Neural cell (in vitro differentiated cells): ENCODE measurements at regions not wholly inside any gene's neighbourhood (a gene's known extent, or its start where the extent isn't known, plus 50 kb on each side); places are given as distances from the start of the nearest gene placed in this dataset.

Experiments
- EZH2 ChIP-seq: fragments of 200-600, 300-800 bp; shearing (Covaris generic), sonication (generic); IDR thresholded peaks from 2 replicates; pipeline ENCODE4 v1.6.1; 2014; ENCODE audit warnings: antibody characterized with exemption, low read length, borderline replicate concordance, mild to moderate bottlenecking; ENCODE audit not compliant: insufficient read depth, poor library complexity, severe bottlenecking
- TF ChIP-seq, protein P1 (sequence below): fragments of 450-650 bp; IDR thresholded peaks from 2 replicates; pipeline ENCODE4 v1.5.1; 2014; ENCODE audit warnings: antibody characterized with exemption, mild to moderate bottlenecking, moderate library complexity; ENCODE audit not compliant: poor library complexity, severe bottlenecking
- TF ChIP-seq, protein P2 (sequence below): IDR thresholded peaks from 2 replicates; pipeline ENCODE4 v1.6.1; 2012; ENCODE audit warnings: borderline replicate concordance

DNA sequence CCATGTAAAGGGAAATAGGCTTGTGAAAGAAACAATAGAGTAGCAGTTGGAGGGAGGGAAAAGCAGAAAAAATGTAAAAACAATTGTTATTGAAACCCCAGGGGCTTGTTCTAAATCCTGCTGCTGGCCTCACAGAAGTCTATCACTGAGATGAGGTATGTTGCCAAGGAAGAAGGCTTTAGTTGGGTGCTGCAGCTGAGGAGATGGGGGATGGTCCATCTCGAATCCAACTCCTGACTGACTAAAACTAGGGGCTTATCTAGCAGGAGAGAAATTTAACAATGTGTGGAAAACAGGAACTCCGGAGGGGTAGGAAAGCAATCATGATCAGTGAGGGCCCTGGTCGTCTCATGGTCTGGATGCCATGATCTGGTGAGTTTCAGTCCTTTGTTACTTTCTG is 225.0 kb upstream of the EXOC2 start:
- TF ChIP-seq, protein P1, sequence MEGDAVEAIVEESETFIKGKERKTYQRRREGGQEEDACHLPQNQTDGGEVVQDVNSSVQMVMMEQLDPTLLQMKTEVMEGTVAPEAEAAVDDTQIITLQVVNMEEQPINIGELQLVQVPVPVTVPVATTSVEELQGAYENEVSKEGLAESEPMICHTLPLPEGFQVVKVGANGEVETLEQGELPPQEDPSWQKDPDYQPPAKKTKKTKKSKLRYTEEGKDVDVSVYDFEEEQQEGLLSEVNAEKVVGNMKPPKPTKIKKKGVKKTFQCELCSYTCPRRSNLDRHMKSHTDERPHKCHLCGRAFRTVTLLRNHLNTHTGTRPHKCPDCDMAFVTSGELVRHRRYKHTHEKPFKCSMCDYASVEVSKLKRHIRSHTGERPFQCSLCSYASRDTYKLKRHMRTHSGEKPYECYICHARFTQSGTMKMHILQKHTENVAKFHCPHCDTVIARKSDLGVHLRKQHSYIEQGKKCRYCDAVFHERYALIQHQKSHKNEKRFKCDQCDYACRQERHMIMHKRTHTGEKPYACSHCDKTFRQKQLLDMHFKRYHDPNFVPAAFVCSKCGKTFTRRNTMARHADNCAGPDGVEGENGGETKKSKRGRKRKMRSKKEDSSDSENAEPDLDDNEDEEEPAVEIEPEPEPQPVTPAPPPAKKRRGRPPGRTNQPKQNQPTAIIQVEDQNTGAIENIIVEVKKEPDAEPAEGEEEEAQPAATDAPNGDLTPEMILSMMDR = no peak
- TF ChIP-seq, protein P2, sequence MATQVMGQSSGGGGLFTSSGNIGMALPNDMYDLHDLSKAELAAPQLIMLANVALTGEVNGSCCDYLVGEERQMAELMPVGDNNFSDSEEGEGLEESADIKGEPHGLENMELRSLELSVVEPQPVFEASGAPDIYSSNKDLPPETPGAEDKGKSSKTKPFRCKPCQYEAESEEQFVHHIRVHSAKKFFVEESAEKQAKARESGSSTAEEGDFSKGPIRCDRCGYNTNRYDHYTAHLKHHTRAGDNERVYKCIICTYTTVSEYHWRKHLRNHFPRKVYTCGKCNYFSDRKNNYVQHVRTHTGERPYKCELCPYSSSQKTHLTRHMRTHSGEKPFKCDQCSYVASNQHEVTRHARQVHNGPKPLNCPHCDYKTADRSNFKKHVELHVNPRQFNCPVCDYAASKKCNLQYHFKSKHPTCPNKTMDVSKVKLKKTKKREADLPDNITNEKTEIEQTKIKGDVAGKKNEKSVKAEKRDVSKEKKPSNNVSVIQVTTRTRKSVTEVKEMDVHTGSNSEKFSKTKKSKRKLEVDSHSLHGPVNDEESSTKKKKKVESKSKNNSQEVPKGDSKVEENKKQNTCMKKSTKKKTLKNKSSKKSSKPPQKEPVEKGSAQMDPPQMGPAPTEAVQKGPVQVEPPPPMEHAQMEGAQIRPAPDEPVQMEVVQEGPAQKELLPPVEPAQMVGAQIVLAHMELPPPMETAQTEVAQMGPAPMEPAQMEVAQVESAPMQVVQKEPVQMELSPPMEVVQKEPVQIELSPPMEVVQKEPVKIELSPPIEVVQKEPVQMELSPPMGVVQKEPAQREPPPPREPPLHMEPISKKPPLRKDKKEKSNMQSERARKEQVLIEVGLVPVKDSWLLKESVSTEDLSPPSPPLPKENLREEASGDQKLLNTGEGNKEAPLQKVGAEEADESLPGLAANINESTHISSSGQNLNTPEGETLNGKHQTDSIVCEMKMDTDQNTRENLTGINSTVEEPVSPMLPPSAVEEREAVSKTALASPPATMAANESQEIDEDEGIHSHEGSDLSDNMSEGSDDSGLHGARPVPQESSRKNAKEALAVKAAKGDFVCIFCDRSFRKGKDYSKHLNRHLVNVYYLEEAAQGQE = no peak
- no peak for TF ChIP-seq EZH2
